ENCODE measurements at regions not wholly inside any gene's neighbourhood (a gene's known extent, or its start where the extent isn't known, plus 50 kb on each side); places are given as distances from the start of the nearest gene placed in this dataset.

GRCh38 chr3:117910820-117911521, 1123.7 kb downstream of the IGSF11 start:
- H3K9me3 ChIP-seq (ENCODE audit: control insufficient read depth in 4 of 4, insufficient read depth in 3 of 4, low read length in 3 of 4), result no peaks in the 10 kb centered on the region
- H3K9ac ChIP-seq (ENCODE audit: insufficient read depth in 1 of 2, low read length in 2 of 2), result no peak overlapping the region
- no peaks in the 10 kb centered on the region for H3K36me3 ChIP-seq (ENCODE audit: control insufficient read depth in 4 of 4, insufficient read depth in 4 of 4, low read length in 4 of 4)
- no peak overlapping the region for H3K27ac ChIP-seq (ENCODE audit: low read depth in 1 of 2, low read length in 1 of 2)
- H3K4me1 ChIP-seq (ENCODE audit: control insufficient read depth in 5 of 5, insufficient read depth in 5 of 5, low read length in 5 of 5), result peaks cover 0 to 5% (median 0%) of the 10 kb centered on the region in 5 donors
- TF ChIP-seq CTCF (IDR thresholded peaks at IDR 0.05; ENCODE audit: control extremely low read depth, extremely low read depth), result no peak
- ATAC-seq (ENCODE audit: insufficient read depth, low FRiP score) (no peak), DNase-seq (no peak)
- 80 to 89% methylated on average over 3 of the region's 3 CpGs for WGBS, 2 donors
- no peak overlapping the region for H3K4me3 ChIP-seq
- no peaks in the 10 kb centered on the region for H3K27me3 ChIP-seq (ENCODE audit: control insufficient read depth in 3 of 3, insufficient read depth in 3 of 3, low read length in 2 of 3)

GRCh38 chr3:117912352-117912751, 1122.3 kb downstream of the IGSF11 start:
- Histone ChIP-seq H3K27me3 (ENCODE audit: control insufficient read depth in 3 of 3, insufficient read depth in 3 of 3, low read length in 2 of 3) (no peaks in the 10 kb centered on the region), H3K9ac (ENCODE audit: insufficient read depth in 1 of 2, low read length in 2 of 2) (no peak overlapping the region), H3K4me3 (no peak overlapping the region), H3K27ac (ENCODE audit: low read depth in 1 of 2, low read length in 1 of 2) (no peak overlapping the region), H3K4me1 (ENCODE audit: control insufficient read depth in 5 of 5, insufficient read depth in 5 of 5, low read length in 5 of 5) (peaks cover 0 to 5% (median 0%) of the 10 kb centered on the region in 5 donors), H3K36me3 (ENCODE audit: control insufficient read depth in 4 of 4, insufficient read depth in 4 of 4, low read length in 4 of 4) (no peaks in the 10 kb centered on the region), H3K9me3 (ENCODE audit: control insufficient read depth in 4 of 4, insufficient read depth in 3 of 4, low read length in 3 of 4) (no peaks in the 10 kb centered on the region)
- WGBS, 2 donors, result 86 to 94% methylated on average over 2 of the region's 2 CpGs
- DNase-seq (no peak), ATAC-seq (ENCODE audit: insufficient read depth, low FRiP score) (no peak)
- TF ChIP-seq CTCF (IDR thresholded peaks at IDR 0.05; ENCODE audit: control extremely low read depth, extremely low read depth), result no peak

GRCh38 chr3:117914540-117915100, 1120.0 kb downstream of the IGSF11 start:
- no peak overlapping the region for H3K9ac ChIP-seq (ENCODE audit: insufficient read depth in 1 of 2, low read length in 2 of 2)
- H3K9me3 ChIP-seq (ENCODE audit: control insufficient read depth in 4 of 4, insufficient read depth in 3 of 4, low read length in 3 of 4), result no peaks in the 10 kb centered on the region
- no peaks in the 10 kb centered on the region for H3K36me3 ChIP-seq (ENCODE audit: control insufficient read depth in 4 of 4, insufficient read depth in 4 of 4, low read length in 4 of 4)
- TF ChIP-seq CTCF (IDR thresholded peaks at IDR 0.05; ENCODE audit: control extremely low read depth, extremely low read depth), result no peak
- H3K4me1 ChIP-seq (ENCODE audit: control insufficient read depth in 5 of 5, insufficient read depth in 5 of 5, low read length in 5 of 5), result peaks cover 0 to 5% (median 0%) of the 10 kb centered on the region in 5 donors
- H3K4me3 ChIP-seq, result no peak overlapping the region
- DNase-seq (peak in 2 of 3 donors; percentile 4 to 22), ATAC-seq (ENCODE audit: insufficient read depth, low FRiP score) (no peak)
- no peak overlapping the region for H3K27ac ChIP-seq (ENCODE audit: low read depth in 1 of 2, low read length in 1 of 2)
- 71 to 81% methylated on average over 8 of the region's 8 CpGs for WGBS, 2 donors
- H3K27me3 ChIP-seq (ENCODE audit: control insufficient read depth in 3 of 3, insufficient read depth in 3 of 3, low read length in 2 of 3), result no peaks in the 10 kb centered on the region
